K562 (cell line): ENCODE measurements at regions not wholly inside any gene's neighbourhood (a gene's known extent, or its start where the extent isn't known, plus 50 kb on each side); places are given as distances from the start of the nearest gene placed in this dataset.

ENCODE experiments used
- CBFA2T2 ChIP-seq: fragments of 450-650 bp; conservative IDR thresholded peaks from 2 replicates; pipeline ENCODE4 v1.6.1; 2017; ENCODE audit warnings: mild to moderate bottlenecking
- MECOM ChIP-seq: fragments of 250-450 bp; sonication (Bioruptor Pico); IDR thresholded peaks from 2 replicates; pipeline ENCODE4 v1.8.0; 2022; ENCODE audit warnings: inconsistent platforms
- SP2 ChIP-seq: IDR thresholded peaks from 2 replicates; pipeline ENCODE4 v1.6.1; 2011; ENCODE audit warnings: mild to moderate bottlenecking, low read depth, low read length, moderate library complexity; ENCODE audit not compliant: poor library complexity, severe bottlenecking; ENCODE audit errors: extremely low read depth
- TBL1XR1 ChIP-seq, 2 experiments: IDR thresholded peaks; 2 replicates each; pipeline ENCODE4 v1.6.1; 2012; ENCODE audit warnings: improper control_type of control experiment in 2 of 2, low read length in 2 of 2, mild to moderate bottlenecking in 1 of 2
- USF1 ChIP-seq: sonication (generic); formaldehyde crosslinking; IDR thresholded peaks from 2 replicates; pipeline ENCODE4 v1.9.0; 2022; ENCODE audit warnings: mild to moderate bottlenecking, missing genetic modification reagents
- XRCC4 ChIP-seq: IDR thresholded peaks from one replicate; pipeline ENCODE4 v1.6.1; 2011; ENCODE audit not compliant: insufficient read depth, insufficient read length; ENCODE audit errors: extremely low read depth
- ZNF512 ChIP-seq: IDR thresholded peaks from 2 replicates; pipeline ENCODE4 v1.6.1; 2016; ENCODE audit warnings: missing genetic modification characterization, missing compliant biosample characterization
- ZNF589 ChIP-seq: fragments of 200-800 bp; sonication (Bioruptor generic); IDR thresholded peaks from 2 replicates; pipeline ENCODE4 v1.6.1; 2016; ENCODE audit warnings: low read depth, missing genetic modification characterization, missing compliant biosample characterization
- ZNF668 ChIP-seq: fragments of 250-450 bp; sonication (Bioruptor Pico); IDR thresholded peaks from 2 replicates; pipeline ENCODE4 v1.8.0; 2022; ENCODE audit warnings: mild to moderate bottlenecking, inconsistent platforms

- TF ChIP-seq USF1 (CRISPR knock-in tag) (peak; percentile 85), CBFA2T2 (peak; percentile 59; the same call in 1 of the 2 replicates), ZNF512 (tag) (0 out of 2 replicates have a peak, but pooled peaks have one; percentile 35), MECOM (CRISPR knock-in tag) (0 out of 2 replicates have a peak, but pooled peaks have one; percentile 71), XRCC4 (no peak), ZNF668 (CRISPR knock-in tag) (peak; percentile 79; the same call in 1 of the 2 replicates), ZNF589 (CRISPR knock-in tag) (0 out of 2 replicates have a peak, but pooled peaks have one; percentile 41), SP2 (peak; percentile 5), TBL1XR1 (IDR thresholded peaks at IDR 0.05; ENCODE audit: low read length in 2 of 2) (no peak)
Observed at GRCh38 chr6:16045238-16045637, 83.6 kb upstream of the MYLIP start (continued).
